ENCODE measurements at regions not wholly inside any gene's neighbourhood (a gene's known extent, or its start where the extent isn't known, plus 50 kb on each side); places are given as distances from the start of the nearest gene placed in this dataset.
"Not testable (repeated sequence)": the region's sequence is repeated elsewhere in the genome, so short reads cannot be mapped to it uniquely, and the experiment has no call there.

DNA sequence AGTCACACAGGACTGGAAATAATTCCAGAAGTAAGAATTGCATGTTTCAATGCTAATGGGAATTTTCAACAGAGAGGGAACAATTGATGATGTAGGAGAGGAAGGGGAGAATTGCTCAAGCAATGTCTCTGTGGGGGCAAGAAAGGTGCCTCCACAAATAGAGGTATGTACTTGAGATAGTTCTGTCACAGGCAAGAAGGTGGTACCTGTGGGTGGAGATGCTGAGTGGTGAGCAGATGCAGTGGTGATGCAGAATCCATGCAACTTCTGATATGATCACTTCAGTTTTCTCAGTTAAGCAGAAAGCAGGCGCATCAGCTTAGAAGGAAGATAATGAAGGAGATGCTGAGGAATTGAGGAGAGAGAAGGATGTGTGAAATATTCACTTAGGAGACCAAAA is 55.1 kb upstream of the SEC24B start:
- no peak for DNase-seq (ENCODE audit: low read depth in 2 of 2)

DNA sequence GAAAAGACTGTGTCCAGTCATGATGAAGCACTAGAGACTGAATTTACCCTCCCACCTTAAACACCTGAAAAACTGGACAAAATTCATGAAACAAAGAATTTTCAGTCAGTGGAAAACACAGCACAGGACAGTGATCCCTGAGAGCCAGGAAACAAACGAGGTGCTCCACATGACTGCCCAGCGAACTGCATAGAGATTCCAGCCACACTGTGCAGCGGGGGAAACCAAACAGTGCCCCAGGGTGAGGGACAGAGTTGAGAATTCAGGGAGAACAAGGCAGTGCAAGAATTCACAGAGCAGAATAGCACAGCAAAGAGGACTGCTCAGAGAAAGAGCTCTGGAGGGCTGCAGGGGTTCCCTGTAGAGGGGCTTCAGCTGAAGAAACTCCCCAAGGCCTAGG is 55.5 kb upstream of the SEC24B start:
- no peak for DNase-seq (ENCODE audit: low read depth in 2 of 2)

DNA sequence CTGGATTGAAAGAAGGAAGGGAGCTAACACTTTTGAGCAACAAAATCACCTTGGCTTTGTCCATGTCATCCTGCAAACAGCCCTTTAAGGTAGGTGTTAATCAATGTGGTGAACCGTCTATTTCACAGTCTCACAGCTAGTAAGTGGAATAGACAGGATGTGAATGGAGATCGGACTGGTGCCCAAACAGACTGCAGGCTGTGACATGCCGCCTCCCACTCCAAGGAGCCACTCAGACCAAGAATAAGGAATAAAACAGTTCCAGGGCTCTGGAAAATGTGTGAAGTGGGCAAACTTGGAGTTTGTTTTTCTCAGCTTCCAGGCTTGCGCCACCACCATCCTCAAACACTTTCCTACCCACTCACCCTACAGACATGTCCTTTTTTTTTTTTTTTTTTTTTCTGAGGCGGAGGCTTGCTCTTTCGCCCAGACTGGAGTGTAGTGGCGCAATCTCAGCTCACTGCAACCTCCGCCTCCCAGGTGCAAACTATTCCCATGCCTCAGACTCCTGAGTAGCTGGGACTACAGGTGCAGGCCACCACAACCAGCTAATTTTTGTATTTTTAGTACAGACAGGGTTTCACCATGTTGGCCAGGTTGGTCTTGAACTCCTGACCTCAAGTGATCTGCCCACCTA is 57.7 kb upstream of the SEC24B start:
- no peak for DNase-seq (ENCODE audit: low read depth in 2 of 2)

DNA sequence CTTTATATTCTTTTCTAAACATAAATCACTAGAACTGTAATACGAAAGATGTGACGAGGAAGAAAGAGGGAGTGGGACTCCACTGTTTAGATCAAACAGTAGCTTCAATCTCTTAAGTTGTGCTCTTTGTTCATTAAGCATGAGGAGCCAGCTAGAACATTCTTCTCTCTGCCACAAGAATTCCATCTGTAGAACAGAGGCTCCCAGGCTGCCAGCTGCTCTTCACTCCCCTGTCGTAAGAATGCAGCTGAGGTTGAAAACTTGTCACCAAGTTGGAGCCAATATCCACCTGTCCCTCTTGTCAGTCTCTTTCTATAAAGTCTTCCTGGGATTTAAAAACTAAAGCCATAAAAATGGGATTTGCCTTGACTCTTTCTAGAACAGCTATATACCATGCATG is 65.0 kb upstream of the SEC24B start:
- DNase-seq (ENCODE audit: low read depth in 2 of 2), result no peak

DNA sequence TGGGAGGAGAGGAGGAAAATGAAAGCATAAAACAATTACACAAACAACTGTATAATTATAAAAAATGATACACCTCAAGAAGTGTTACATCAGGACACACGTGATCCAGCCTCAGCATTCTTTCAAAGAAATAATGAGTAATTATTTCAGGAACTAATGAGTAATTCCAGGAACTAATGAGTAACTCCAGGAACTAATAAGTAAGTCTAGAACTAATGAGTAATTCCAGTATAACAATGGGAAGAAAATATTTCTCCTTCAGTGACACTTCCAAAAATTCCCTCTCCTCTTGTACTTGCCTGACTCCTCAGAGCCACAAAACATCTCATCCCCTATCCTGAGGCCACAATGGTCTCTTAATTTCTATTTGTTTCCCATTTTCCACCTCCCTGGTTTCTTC is 63.5 kb upstream of the COL25A1 start:
- peak in 1 of 2 donors; percentile 40 for DNase-seq (ENCODE audit: low read depth in 2 of 2)

- not testable (repeated sequence) for DNase-seq (ENCODE audit: low read depth in 2 of 2)
These were observed 62.8 kb upstream of the COL25A1 start for GRCh38 chr4:109365297-109365696.

DNA sequence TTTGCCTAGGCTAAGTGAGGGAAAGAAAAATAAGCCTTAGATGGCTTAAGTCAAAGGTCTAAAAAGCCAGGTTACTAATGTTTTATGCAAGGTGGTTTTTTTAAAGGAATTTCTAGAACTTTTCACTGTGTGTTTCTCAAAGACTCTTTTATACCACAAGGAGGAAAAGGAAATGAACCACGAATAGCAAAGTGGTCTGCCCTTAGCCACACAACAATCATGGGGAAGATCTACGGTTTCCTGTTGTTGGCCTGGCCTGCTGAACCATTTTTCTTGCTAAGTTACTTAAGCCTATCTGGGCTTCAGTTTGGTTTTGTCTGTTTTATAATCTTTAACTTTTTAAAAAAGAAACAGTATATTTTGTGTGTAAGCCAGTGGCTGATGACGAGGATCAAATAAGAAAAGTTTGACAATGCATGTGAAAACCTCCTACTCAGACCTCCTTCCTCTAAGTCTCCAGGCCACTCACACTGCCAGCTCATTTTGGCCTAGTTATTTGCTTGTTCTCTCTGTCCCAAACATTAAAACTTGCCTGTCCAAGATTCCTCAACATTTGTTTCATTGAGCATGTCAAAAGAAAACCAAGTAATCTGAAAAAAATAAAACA is 56.7 kb upstream of the COL25A1 start:
- DNase-seq (ENCODE audit: low read depth in 2 of 2), result peak in 1 of 2 donors; percentile 48

DNA sequence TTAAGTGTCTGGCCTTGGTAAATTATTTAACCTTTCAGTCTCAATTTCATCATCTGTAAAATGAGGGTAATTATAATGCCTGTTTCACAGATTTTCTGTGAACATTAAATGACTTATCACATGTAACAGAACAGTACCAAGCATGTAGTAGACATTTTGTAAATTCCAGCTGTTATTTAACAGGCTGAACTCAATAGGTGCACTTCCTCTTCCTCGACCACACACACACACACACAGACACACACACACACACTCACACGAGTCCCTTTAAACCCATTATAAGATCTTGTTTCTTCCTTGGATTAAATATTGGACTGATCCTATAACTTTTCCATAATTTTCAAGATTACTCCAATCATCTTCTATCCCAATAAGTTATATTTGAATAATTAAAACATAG is 53.4 kb upstream of the COL25A1 start:
- no peak for DNase-seq (ENCODE audit: low read depth in 2 of 2)

DNA sequence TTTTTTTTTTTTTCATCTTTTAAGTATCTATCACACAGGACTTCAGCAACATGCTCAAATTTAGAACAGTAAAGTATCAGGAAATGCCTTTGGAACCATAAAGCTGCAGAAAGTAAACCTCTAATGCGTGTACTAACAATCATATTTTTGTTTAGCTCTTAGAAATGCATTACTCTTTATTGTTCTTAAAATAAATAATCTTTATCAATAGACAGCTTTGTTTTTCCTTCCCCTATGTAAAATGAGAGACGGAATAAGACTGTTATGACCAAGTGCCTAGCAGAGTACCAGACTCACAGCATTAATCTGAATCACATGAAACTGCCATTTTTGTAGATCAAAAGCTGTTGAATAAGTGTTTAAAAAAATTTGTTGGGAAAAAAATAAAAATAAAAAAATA is 50.5 kb upstream of the COL25A1 start:
- DNase-seq (ENCODE audit: low read depth in 2 of 2), result no peak
